ENCODE measurements at regions not wholly inside any gene's neighbourhood (a gene's known extent, or its start where the extent isn't known, plus 50 kb on each side); places are given as distances from the start of the nearest gene placed in this dataset.

DNA sequence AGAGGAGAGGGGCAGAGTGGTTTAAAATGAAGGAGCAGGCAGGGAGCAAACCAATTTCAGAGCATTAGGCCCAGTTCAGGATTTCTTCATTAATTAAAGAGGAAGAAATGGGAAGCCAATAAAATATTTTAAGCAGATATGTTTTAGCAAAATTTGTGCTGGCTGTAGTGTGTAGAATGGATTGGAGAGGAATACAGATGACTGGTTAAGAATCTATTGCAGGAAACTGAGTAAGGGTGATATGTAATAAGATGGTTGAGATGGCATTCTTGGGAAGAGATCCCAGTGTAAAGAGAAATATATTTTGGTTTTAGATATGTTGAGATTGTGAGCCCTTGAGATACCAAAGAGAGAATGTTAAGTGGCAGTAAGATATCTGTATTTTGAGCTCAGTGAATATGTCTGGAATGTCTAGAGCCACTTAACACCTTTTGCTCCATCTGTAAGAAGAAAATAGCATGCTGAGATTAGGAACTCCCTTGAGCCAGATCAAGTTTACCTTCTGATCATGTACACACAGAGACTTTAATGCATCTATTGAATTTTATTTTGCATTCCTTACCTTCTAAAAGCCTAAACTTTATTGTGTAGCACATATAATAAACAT is 79.5 kb upstream of the SLC27A6 start:
- no peak for DNase-seq (ENCODE audit: low spot score)

DNA sequence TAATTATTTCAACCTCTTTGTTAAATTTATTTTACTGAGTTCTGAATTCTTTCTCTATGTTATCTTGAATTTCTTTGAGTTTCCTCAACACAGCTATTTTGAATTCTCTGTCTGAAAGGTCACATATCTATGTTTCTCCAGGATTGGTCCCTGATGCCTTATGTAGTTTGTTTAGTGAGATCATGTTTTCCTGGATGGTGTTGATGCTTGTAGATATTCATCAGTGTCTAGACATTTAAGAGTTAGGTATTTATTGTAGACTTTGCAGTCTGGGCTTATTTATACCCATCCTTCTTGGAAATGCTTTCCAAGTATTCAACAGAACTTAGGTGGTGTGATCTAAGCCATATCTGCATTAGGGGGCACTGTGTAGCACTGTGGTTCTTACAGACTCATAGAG is 70.2 kb upstream of the SLC27A6 start:
- DNase-seq (ENCODE audit: low spot score) = no peak

- DNase-seq (ENCODE audit: low spot score) = no peak
These were observed 68.6 kb upstream of the SLC27A6 start for GRCh38 chr5:128896675-128897074.

DNA sequence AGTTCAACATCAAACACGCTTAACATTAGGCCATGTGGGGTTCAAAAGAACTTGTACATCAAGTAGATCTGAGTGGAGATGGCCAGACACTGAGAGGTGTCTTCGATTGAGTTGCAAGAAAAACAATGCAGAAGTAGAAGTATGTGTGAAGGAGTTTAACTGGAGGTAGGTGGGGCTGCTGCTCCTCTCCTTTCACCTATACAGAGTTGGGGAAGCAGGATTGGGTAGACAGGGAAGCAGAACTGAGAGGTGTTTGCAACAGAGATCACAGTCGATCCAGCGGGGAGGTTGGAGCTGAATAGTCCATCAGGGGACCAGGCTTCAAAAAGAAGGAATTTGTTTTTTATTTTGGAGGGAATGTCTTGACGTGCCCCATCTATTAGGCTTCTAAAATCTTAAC is 61.7 kb upstream of the SLC27A6 start:
- no peak for DNase-seq (ENCODE audit: low spot score)

DNA sequence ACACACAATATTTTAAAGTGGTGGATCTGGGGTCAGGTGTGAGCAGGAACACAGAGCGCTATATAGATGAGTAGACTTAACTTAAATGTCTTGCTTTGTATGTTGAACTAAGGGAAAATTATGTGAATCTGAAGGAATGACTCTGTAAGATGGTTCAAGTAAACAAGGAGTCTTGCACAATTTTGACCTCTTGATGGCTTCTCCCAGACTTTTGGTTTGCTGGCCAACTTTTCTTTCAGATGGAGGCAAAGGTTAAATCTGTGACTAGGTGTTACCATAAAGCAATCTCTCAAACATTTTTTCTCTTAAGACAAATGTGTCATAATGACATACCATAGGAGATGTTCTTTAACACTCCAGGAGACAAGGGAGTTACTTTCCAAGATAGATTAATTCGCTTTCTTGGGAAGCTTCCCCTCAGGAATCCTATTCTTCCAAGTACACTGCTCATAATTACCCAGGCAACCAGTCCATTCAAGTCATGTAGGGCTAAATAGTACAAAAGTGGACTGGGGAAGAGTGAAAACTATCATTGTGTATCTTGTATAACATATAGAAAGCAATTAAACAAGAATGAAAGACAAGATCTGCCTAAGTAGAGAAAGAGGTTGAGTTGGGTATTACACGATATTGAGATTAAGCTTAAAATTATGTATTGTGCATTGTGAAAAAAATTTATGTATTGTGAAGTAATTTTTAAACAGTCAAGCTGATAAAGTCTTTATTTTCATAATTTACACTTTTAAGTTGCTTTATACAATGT is 60.3 kb upstream of the SLC27A6 start:
- DNase-seq (ENCODE audit: low spot score) = no peak

DNA sequence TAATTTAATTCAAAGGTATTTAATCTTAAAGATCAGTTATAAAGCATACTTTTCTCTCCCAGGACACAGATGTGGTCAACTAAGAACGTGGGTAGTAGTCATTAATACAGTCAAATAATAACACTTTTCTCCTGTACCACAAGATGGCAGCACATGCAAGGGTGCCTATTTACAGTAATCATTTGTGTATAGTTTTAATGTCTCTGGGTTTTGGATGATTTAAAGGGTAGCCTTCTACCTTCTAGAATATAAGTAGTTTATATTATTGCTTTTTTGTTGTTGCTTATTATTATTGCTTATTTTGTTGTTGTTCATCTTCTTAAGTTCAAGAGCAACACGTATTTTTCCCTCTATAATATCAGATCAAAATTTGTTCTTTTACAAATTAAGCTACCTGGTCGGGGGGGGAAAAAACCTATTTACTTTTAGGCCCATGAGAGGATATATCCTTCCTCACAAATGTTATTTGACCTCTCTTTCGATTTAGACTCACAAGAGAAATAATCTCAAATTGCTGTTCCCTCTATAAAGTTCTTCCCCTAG is 59.6 kb upstream of the SLC27A6 start:
- DNase-seq (ENCODE audit: low spot score) = peak; percentile 60

DNA sequence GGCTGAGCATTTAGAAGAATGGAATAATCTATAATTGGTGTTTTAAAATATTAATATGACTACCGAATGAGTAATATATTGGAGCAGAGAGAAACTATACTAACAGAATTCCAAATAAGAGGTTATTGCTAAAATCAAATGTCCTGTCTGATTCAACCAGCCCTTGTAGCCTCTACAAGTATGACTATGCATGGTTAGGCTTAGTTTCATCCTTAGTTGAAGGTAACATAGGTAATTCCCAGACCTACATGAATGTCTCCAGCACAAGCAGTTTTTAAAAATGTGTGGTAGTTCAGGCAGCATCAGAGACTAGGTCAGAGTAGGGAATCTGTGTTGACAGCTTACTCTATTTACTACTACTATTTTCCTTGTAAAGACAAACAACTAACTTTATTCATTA is 51.7 kb upstream of the SLC27A6 start:
- DNase-seq (ENCODE audit: low spot score) = no peak
